GM18517 (cell line): ENCODE measurements at regions not wholly inside any gene's neighbourhood (a gene's known extent, or its start where the extent isn't known, plus 50 kb on each side); places are given as distances from the start of the nearest gene placed in this dataset.
"Not testable (repeated sequence)": the region's sequence is repeated elsewhere in the genome, so short reads cannot be mapped to it uniquely, and the experiment has no call there.

Experiments
- ATAC-seq: cut with Tn5 transposase; IDR thresholded peaks from one replicate; pipeline ENCODE4 v1.9.1; 2021; ENCODE audit warnings: mild to moderate bottlenecking, moderate library complexity; ENCODE audit not compliant: unreplicated experiment

DNA sequence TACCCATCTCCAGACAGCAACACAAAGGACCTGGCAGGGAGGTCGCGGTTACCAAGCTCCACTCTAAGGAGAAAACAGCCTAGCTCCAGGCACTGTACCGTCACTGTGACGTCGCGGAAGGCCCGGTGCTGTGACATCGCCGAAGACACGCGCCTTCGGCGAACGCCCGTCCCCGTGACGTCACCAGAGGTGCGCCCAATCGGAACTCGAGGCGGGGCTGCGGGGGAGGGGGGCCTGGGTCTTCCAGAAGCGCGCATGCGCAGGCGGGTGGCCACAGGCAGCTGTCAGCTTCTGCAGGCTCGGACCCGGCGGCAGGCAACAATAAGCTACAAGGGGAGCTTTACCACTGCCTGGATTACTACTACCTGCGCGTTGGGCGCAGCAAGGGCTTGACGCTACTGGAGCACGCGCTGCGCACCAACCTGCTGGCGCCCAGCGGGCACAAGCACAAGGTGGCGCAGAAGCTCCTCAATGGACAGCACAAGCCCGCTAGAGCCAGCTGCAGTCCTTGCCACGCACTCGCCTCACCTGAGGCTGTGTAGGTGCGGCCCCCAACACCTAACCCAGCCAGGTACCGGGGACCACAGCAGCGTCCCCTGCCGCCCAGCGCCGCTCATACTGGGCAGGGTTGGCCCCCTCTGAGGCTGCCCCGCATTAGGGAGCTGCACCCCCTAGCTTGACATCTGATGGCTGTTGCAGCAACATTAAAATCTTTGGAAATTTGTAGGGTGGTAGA is 208.4 kb downstream of the TPST1 start:
- no peak for ATAC-seq

DNA sequence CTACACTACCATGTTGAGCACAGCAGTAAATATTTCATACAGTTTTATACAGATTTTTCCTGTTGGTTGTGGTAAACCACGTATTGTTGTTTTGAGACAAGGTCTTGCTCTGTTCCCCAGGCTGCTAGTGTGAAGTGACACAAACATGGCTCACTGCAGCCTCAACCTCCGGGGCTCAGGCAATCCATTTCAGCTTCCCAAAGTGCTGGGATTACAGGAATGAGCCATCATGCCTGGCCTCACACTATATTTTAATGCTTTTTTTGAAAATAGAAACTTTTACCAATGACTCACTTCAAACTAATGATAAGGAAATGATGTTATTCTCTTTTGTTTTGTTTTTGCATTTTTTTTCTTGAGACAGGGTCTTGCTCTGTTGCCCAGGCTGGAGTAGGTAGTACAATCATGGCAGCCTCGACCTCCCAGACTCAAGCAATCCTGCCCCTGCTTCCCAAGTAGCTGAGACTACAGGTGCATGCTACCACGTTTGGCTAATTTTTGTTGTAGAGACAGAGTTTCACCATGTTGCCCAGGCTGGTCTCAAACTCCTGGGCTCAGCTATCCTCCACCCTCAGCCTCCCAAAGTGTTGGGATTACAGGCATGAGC is 210.6 kb downstream of the TPST1 start:
- ATAC-seq, result no peak

DNA sequence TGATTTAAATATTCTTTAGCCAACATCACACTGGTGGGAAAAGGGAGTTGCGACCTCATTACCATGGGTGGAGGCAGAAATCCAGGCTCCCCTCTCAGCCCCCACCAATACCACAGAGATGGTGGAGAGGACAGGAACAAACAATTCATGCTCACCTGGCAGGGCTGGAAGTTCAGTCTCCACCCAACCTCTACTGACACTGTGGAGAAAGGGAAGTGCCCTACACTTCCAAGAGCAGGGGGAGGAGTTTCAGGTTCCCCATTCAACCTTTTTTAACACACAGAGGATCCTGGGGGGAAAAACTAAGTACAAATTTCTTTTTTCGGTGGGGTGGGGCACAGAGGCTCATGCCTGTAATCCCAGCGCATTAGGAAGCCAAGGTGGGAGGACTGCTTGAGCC is 210.1 kb upstream of the KCTD7 start:
- ATAC-seq, result no peak

DNA sequence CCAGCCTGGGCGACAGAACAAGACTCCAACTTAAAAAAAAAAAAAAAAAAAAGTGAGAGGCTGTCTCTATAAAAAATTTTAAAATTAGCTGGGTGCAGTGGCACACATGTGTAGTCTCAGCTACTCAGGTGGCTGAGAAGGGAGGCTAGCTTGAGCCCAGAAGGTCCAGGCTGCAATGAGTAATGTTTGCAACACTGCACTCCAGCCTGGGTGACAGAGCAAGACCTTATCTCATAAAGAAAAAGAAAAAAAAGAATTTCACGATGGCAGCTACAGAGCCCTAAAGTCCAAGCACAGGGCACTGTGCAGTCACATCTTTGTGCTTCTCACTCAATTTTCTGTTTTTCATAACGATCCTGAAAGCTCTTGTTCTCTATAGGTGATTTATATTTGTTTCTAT is 209.5 kb upstream of the KCTD7 start:
- no peak for ATAC-seq

DNA sequence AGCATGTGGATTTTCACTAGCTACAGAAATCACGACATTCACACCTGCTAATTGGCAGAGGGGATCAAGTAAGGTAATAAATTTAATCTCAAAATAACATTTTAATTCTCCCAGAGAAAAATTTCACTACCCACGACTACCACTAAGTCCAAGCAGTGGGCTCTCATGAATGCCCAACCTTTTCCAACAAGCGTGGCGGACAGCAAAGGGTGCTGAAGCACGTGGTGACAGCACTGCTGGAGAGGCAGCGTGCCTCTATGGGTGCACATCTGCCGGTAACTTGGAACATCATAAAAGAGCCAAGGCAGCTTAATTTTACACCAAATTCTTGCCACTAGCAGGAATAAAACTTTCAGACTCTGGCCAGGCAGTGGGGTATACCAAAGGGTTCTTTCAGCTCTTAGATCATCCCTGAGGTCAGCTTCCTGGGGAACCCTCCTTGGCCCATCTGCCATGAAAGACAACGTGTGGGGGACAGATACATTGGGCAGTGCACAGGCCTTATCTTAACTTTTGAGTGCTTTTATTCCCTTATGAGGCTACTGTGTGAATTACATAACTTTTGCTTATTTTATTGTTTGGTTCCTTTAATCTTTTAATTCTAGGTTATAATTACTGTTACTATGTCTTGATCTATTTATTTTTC is 206.7 kb upstream of the KCTD7 start:
- ATAC-seq, result no peak

DNA sequence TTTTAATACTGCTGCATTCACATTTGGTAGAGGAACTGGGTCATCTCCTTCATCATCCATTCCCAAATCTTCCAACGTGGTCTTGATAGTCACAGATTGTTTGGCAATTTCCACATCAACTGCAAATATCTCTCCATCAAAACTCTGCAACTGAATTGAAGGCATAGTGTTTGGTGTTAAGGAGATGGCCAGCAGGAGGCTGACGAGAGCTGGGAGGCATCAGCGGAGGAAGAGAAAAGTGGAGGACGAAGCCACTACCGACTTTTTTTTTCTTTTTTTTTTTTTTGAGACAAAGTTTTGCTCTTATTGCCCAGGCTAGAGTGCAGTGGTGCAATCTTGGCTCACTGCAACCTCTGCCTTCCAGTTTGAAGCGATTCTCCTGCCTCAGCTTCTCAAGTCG is 205.0 kb upstream of the KCTD7 start:
- no peak for ATAC-seq

DNA sequence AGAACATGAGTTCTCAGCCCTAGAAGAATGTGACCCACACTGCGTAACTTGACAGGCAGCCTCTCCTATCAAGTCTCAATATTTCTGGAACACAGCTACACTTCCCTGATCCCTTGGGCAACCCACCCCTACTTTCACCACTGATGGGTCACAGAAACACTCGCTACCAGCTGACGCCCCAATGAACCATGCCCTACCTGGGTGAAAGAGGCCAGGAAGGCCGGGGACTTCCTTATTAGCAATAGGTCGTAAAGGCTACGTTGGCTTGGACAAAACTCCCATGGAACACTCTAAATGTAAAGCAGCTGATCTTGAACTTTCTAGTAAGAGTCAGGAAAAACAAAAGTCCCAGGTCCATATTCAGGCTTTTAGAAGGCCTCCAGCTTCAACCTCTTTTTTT is 202.3 kb upstream of the KCTD7 start:
- ATAC-seq, result no peak

DNA sequence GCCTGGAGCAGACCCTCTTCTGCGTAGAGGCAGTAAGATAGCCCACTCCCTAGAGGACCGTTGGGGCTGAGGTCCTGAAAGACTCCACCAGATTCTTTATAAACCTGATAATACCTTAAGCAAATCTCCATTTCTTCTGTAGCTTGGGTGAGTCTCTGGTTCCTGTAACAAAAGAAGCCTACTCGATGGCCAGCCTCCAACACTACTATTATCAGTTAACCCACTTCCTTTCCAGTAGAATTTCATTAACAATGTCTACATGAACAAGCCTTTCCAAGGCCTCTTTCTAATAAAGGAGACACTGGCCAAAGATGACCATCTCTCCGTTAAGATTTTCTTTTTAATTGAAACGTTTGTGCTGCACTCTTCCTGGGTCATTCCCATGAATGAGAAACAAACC is 201.7 kb upstream of the KCTD7 start:
- ATAC-seq, result no peak

DNA sequence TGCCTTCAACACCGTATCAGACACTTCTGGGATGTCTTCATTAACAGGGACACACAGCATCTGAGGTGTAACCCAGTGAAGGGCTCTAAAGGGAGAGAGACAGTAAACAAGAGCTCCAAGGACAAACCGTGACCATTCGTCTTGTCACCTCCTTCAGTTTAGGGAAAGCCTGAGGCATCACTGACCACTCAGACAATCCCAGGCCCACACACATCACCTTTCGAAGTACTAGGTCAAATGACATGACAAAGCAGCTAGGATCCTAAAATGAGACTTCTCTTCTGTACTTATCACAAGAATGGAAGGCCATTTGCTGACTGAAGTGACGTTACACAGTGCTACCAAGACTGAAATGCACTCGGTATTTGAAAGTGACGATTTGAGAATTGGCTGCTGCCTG is 200.7 kb upstream of the KCTD7 start:
- ATAC-seq, result no peak

DNA sequence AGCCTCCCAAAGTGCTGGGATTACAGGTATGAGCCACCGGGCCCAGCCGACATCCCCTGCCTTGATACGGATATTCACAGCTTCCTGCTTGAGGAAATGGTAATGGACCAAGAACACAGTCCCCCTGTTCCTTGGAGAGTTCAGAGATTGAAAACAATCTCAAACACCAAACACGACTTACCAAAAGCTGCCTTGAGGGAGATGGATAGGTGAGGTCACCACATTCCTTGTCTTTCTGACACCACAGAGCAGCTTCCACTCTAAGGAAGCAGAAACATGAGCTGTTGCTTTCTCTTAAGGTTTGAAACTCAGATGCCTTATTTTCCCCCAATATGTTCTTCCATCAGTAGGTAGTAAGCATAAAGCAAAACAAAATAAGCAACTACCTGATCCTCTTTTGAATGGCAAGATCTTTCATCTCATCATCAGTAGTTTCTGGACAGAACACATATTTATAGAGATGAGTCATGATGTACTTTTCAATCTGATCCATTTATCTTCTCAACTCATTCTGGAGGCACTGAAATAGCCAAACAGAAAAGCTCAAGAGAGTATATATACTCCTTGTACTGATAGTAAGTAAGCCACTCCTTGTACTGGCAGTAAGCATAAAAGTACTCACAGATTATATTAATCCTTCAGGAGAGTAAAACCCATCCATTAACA is 199.1 kb upstream of the KCTD7 start:
- no peak for ATAC-seq

DNA sequence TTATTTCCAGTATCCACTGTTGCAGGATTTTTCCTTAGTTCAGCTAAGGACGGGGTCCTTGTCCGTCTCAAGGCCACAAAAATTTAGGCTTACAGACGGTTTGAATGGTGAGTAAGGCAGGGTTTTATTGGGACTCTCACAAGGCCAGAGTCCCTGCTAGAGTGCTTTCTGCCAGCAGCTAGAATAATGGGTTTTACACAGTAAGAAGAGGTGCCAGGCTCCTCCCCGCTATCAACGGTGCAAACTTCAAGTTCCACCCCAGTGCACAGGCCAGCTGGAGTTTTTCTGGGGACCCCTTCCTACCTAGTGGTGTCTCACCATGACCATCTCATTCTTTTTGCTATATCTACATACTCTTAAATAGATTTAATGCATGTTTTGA is 198.5 kb upstream of the KCTD7 start:
- no peak for ATAC-seq

DNA sequence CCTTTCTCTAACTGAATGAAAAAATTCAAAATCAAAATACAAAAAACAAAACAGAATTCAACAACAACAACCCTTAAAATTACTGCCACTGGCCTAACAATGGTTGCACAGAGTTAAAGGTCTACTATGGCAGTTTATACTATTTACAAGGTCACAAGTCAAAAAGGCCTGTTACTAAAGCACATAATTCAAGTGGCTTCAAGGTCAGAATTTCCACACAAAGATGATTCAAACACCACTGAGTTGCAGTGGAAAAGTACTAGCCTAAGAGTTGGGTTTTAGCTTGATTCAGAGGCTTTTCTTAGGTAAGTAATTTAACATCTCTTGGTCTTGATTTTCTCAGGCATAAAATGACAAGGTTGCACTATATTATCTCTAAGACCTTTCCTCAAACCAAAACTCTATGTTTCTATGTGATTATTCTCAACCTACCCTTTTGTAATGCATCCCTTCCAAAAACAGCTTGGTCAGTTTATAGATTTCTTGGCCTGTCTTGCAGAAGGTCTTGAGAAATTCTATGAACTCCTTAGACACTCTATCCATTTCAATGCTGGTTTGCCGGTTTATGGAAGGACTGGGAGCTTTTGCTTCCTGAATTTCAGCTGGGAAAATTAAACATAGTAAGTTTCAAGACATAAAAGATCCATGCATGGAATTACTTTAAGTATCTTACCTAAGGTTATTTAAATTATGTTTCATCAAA is 189.8 kb upstream of the KCTD7 start:
- not testable (repeated sequence) for ATAC-seq

DNA sequence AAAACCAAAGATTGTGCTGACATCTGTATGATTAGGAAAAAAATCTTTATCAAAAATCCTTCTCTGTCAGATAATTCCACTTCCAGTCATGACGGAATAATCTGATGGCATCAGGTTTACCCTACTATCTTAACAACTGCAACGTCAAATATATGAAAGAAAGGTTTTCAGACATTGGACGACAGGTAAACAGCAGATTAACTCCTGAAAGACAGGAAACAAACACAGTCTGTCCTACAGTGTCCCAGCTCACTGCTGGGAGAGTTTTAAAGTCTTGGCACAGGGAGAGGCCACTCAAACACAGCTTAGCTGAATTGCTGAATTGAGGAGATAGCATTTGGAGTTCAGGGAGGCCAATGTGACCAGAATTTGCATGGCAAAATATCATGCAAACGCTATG is 186.3 kb upstream of the KCTD7 start:
- ATAC-seq, result no peak

DNA sequence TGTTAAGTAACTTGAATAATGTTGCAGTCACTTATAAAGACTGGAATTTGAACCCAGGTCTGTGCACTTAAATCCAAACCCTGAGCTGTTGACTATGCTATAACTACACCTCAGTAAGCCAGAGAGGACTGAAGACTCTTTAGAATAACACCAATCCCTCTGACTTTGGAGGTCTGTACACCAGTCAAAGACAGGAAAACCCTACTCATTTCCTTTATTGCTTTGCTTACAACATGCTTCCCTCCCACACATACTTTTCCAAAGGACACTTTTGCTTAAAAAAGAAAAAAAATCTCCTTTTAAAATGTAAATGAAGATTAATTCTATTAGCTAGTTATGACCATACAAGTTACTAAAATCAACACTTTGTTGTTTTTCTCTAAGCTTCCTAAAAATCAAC is 184.7 kb upstream of the KCTD7 start:
- no peak for ATAC-seq

DNA sequence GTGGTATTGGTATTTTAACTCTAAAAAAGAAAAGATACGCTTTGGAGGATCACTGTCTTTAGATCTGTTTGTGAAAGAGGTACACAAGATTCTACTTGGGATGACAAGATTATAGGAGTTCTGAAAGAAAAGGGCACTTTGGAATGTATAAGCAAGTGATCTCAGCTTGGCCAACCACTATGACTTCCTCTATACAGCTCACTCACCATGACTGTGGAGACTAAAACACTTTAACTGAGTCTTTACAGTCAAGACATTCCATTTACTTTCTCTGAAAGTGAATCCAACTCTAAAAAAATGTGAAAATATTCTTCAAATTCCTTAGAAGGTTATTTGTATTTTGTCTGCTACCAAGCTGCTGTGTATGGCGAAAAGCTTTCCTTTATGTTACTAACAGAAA is 181.7 kb upstream of the KCTD7 start:
- not testable (repeated sequence) for ATAC-seq

DNA sequence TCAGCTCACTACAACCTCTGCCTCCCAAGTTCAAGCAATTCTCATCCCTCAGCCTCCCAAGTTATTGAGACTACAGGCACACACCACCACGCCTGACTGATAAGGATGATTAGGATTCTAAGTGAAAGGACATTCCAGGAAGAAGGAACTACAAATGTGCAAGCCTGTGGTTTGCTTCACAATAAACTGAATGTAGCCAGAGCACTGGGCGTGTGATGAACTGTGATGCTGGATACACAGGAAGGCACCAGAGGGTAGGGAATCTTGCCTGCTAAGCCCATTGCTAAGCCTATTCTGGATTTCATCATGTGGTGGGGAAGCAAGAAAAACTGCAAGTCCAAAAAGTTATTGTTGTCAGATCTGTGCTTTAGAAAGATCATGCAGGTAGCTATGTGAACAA is 177.9 kb upstream of the KCTD7 start:
- not testable (repeated sequence) for ATAC-seq

DNA sequence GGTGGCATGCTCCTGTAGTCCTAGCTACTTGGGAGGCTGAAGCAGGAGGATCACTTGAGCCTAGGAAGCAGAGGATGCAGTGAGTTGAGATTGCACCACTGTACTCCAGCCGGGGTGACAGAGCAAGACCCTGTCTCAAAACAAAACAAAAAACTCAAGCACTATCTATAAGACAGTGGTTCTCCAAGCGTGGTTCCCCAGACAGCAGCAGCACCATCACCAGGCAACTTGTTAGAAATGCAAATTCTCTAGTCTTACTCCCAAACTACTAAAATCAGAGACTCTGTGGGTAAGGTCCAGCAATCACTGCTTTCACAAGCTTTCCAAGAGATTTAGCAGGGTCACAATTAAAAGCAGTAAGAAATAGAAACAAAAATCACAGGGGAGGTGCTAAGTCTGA is 177.0 kb upstream of the KCTD7 start:
- ATAC-seq, result not testable (repeated sequence)

DNA sequence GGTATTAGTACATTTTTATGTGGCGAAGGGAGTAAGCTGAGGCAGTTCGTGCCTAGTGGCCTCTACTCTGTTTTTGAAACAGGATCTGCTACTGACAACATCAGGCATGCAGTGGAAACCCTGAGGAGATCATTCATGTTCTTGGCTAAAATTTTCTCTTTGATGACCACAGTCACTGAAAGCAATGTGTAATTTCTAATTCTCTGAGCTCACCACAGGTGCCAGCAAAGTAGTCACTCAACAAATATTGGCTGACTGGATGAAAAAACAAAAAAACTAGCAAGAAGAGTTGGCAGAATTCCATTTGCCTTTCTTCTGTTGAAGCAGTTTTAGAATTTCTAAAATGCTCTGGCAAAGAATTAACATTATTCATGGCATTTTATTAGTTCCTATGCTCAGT is 176.5 kb upstream of the KCTD7 start:
- ATAC-seq, result no peak

DNA sequence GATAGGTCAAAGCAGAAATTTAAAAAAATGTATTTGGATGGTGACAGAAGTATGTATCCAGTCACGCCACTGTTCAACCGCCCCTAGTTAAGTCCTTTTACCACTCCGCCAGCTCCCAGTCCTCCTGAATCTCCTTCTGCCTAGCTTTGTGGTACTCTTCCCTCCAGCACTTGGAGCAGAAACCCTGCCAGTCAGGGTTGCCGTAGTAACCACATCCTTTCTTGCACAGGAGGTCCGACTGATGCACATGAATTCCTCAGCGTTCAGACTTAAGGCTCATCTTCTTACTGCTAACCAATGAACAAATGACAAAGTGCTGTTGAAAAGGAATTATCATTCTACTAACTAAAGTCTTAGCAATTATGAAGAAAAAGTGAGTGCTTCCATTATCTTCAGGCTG is 175.3 kb upstream of the KCTD7 start:
- no peak for ATAC-seq

DNA sequence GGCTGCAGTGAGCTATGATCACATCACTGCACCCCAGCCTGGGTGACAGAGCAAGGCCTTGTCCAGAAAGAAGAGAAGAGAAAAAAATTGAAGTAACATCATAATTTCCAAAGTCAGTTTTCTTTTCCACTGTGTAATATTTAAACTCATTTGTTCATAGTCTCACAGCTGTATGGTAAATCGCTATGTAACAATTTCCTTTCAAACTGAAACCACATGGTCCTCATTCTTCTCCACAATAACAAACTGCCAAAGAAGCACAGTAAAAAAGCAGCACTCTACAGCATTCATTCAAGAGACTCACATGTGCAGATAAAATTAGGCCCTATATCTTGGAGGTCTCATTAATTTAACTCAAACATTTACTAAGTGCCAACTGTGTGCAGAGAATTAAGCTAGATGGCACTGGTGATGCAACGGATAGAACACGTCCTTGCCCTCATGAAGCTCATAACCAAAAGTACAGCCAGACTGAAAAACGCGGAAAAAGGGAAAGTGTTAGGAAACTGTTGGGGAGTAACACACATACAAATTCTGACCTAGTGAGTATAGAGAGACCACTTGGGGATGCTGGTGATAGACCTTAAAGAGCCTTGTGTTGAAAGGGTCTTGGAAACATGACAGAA is 174.0 kb upstream of the KCTD7 start:
- ATAC-seq, result no peak

DNA sequence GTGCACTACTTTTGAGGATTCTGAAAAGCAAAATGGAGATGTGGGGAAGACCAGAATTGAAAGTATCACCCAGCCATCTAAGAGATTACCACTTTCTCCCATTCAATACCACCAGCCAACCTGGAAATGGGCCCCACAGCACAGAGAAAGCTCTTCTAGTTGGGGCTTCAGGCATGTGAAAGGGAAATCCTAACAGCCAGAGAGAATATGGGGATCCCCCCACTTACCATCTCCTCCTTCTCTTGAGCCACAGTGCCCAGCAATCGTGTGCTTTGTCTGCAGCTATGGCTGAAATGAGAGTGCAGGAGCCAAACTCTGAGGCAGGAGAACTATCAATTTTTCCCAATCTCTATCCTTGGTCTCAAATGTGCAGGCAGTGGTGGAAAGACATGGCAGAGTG is 173.2 kb upstream of the KCTD7 start:
- ATAC-seq, result not testable (repeated sequence)
